IPS-18a (cell line): ENCODE measurements at regions not wholly inside any gene's neighbourhood (a gene's known extent, or its start where the extent isn't known, plus 50 kb on each side); places are given as distances from the start of the nearest gene placed in this dataset.

ENCODE experiments used
- H3K27ac ChIP-seq: one replicate; pipeline ENCODE4 v1.5.1; 2013; ENCODE audit warnings: low read length
- H3K27me3 ChIP-seq: one replicate; pipeline ENCODE4 v1.6.1; 2013; ENCODE audit warnings: mild to moderate bottlenecking, low read length; ENCODE audit not compliant: control insufficient read depth, insufficient read depth
- H3K36me3 ChIP-seq: one replicate; pipeline ENCODE4 v1.6.1; 2013; ENCODE audit warnings: low read depth, low read length; ENCODE audit not compliant: control insufficient read depth
- H3K4me1 ChIP-seq: one replicate; pipeline ENCODE4 v1.6.1; 2013; ENCODE audit warnings: low read depth, low read length; ENCODE audit not compliant: control insufficient read depth
- H3K4me3 ChIP-seq: one replicate; pipeline ENCODE4 v1.5.1; 2013; ENCODE audit warnings: low read length
- H3K9ac ChIP-seq: one replicate; pipeline ENCODE4 v1.6.1; 2013; ENCODE audit warnings: mild to moderate bottlenecking, low read length, moderate library complexity
- H3K9me3 ChIP-seq: one replicate; pipeline ENCODE4 v1.6.1; 2013; ENCODE audit warnings: low read depth, low read length; ENCODE audit not compliant: control insufficient read depth

GRCh38 chr5:103442750-103443149, 119.8 kb downstream of the NUDT12 start:
- Histone ChIP-seq H3K27me3 (no peaks in the 10 kb centered on the region), H3K36me3 (no peaks in the 10 kb centered on the region), H3K9me3 (no peaks in the 10 kb centered on the region), H3K27ac (no peak overlapping the region), H3K4me3 (no peak overlapping the region), H3K4me1 (peaks cover 24% of the 10 kb centered on the region), H3K9ac (no peak overlapping the region)

GRCh38 chr5:103441523-103441922, 121.1 kb downstream of the NUDT12 start:
- Histone ChIP-seq H3K27ac (no peak overlapping the region), H3K9ac (no peak overlapping the region), H3K4me3 (no peak overlapping the region), H3K36me3 (no peaks in the 10 kb centered on the region), H3K9me3 (no peaks in the 10 kb centered on the region), H3K4me1 (peaks cover 24% of the 10 kb centered on the region), H3K27me3 (no peaks in the 10 kb centered on the region)

- H3K27ac ChIP-seq, result no peak overlapping the region
- H3K36me3 ChIP-seq, result no peaks in the 10 kb centered on the region
- H3K4me3 ChIP-seq, result no peak overlapping the region
- no peaks in the 10 kb centered on the region for H3K27me3 ChIP-seq
- no peaks in the 10 kb centered on the region for H3K9me3 ChIP-seq
- H3K9ac ChIP-seq, result no peak overlapping the region
- peaks cover 8% of the 10 kb centered on the region for H3K4me1 ChIP-seq
These were observed 123.6 kb downstream of the NUDT12 start for GRCh38 chr5:103439007-103439406.

GRCh38 chr5:103436656-103437055, 125.9 kb downstream of the NUDT12 start:
- Histone ChIP-seq H3K27ac (no peak overlapping the region), H3K4me3 (no peak overlapping the region), H3K4me1 (peaks cover 3% of the 10 kb centered on the region), H3K9ac (no peak overlapping the region), H3K27me3 (no peaks in the 10 kb centered on the region), H3K36me3 (no peaks in the 10 kb centered on the region), H3K9me3 (no peaks in the 10 kb centered on the region)

- no peaks in the 10 kb centered on the region for H3K36me3 ChIP-seq
- no peak overlapping the region for H3K4me3 ChIP-seq
- no peaks in the 10 kb centered on the region for H3K27me3 ChIP-seq
- no peak overlapping the region for H3K9ac ChIP-seq
- H3K4me1 ChIP-seq, result no peaks in the 10 kb centered on the region
- H3K9me3 ChIP-seq, result no peaks in the 10 kb centered on the region
- H3K27ac ChIP-seq, result no peak overlapping the region
These were observed 126.5 kb downstream of the NUDT12 start for GRCh38 chr5:103436112-103436511.

GRCh38 chr5:103435136-103435889, 127.3 kb downstream of the NUDT12 start:
- H3K9ac ChIP-seq, result no peak overlapping the region
- H3K4me3 ChIP-seq, result no peak overlapping the region
- no peaks in the 10 kb centered on the region for H3K36me3 ChIP-seq
- H3K9me3 ChIP-seq, result no peaks in the 10 kb centered on the region
- H3K4me1 ChIP-seq, result no peaks in the 10 kb centered on the region
- H3K27ac ChIP-seq, result no peak overlapping the region
- no peaks in the 10 kb centered on the region for H3K27me3 ChIP-seq

- H3K4me1 ChIP-seq, result no peaks in the 10 kb centered on the region
- H3K9me3 ChIP-seq, result no peaks in the 10 kb centered on the region
- H3K27me3 ChIP-seq, result no peaks in the 10 kb centered on the region
- H3K27ac ChIP-seq, result no peak overlapping the region
- no peaks in the 10 kb centered on the region for H3K36me3 ChIP-seq
- H3K4me3 ChIP-seq, result no peak overlapping the region
- no peak overlapping the region for H3K9ac ChIP-seq
These were observed 128.5 kb downstream of the NUDT12 start for GRCh38 chr5:103434057-103434456.

GRCh38 chr5:103433211-103433610, 129.4 kb downstream of the NUDT12 start:
- H3K9me3 ChIP-seq, result no peaks in the 10 kb centered on the region
- H3K27ac ChIP-seq, result no peak overlapping the region
- H3K9ac ChIP-seq, result no peak overlapping the region
- no peaks in the 10 kb centered on the region for H3K36me3 ChIP-seq
- H3K4me3 ChIP-seq, result no peak overlapping the region
- no peaks in the 10 kb centered on the region for H3K27me3 ChIP-seq
- H3K4me1 ChIP-seq, result no peaks in the 10 kb centered on the region

- no peaks in the 10 kb centered on the region for H3K36me3 ChIP-seq
- no peaks in the 10 kb centered on the region for H3K27me3 ChIP-seq
- H3K9me3 ChIP-seq, result no peaks in the 10 kb centered on the region
- no peaks in the 10 kb centered on the region for H3K4me1 ChIP-seq
- no peak overlapping the region for H3K4me3 ChIP-seq
- H3K9ac ChIP-seq, result no peak overlapping the region
- H3K27ac ChIP-seq, result no peak overlapping the region
These were observed 133.7 kb downstream of the NUDT12 start for GRCh38 chr5:103428923-103429322.

- H3K9ac ChIP-seq, result no peak overlapping the region
- no peaks in the 10 kb centered on the region for H3K27me3 ChIP-seq
- H3K27ac ChIP-seq, result no peak overlapping the region
- H3K4me3 ChIP-seq, result no peak overlapping the region
- H3K4me1 ChIP-seq, result no peaks in the 10 kb centered on the region
- no peaks in the 10 kb centered on the region for H3K36me3 ChIP-seq
- H3K9me3 ChIP-seq, result no peaks in the 10 kb centered on the region
These were observed 134.1 kb downstream of the NUDT12 start for GRCh38 chr5:103428411-103428871.

GRCh38 chr5:103427326-103427725, 135.3 kb downstream of the NUDT12 start:
- Histone ChIP-seq H3K4me1 (no peaks in the 10 kb centered on the region), H3K4me3 (no peak overlapping the region), H3K9ac (no peak overlapping the region), H3K36me3 (no peaks in the 10 kb centered on the region), H3K27ac (no peak overlapping the region), H3K9me3 (no peaks in the 10 kb centered on the region), H3K27me3 (no peaks in the 10 kb centered on the region)
